Stimulated activated naive CD4-positive, alpha-beta T cell (primary cell): ENCODE measurements at regions not wholly inside any gene's neighbourhood (a gene's known extent, or its start where the extent isn't known, plus 50 kb on each side); places are given as distances from the start of the nearest gene placed in this dataset.
"Not testable (repeated sequence)": the region's sequence is repeated elsewhere in the genome, so short reads cannot be mapped to it uniquely, and the experiment has no call there.

Experiments used
- DNase-seq, 6 experiments: peaks; one replicate each; lab custom pipeline; 2025; lab: John Stamatoyannopoulos, UW

DNA sequence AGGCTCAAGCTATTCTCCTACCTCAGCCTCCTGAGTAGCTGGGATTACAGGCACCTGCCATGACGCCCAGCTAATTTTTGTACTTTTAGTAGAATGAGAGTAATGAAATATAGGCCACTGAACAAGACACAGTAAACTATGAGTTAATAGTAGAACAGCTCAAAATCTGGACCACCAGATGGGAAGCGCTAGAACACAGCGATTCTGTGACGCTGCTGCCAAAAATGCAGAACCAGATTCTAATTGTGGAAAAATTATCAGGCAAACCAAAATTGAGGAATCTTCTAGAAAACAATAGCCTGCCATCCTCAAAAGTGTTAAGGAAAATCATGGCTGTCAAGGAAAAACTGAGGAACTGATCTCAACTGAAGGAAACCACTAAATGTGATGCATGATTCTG lies 111.4 kb upstream of the TIAM1 start:
- DNase-seq, result no peak

DNA sequence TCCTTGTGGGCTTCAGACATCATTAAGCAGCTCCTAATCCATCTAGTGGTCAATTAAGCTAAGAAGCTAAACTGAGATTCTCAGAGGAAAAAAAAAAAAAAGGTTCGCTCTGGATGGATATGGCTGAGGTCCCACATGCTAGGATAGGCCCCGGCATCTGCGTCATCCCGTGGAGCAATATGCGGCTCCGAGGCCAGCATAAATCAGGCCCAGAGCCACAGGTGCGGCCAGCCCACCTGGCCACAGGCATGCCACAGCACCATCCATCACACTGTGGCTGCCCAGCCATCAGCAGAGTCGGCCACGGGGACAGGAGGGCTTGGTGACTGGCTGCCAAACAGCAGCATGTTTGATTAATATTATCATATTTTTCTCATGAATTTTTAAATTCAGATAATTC lies 106.9 kb upstream of the TIAM1 start:
- DNase-seq, result no peak

DNA sequence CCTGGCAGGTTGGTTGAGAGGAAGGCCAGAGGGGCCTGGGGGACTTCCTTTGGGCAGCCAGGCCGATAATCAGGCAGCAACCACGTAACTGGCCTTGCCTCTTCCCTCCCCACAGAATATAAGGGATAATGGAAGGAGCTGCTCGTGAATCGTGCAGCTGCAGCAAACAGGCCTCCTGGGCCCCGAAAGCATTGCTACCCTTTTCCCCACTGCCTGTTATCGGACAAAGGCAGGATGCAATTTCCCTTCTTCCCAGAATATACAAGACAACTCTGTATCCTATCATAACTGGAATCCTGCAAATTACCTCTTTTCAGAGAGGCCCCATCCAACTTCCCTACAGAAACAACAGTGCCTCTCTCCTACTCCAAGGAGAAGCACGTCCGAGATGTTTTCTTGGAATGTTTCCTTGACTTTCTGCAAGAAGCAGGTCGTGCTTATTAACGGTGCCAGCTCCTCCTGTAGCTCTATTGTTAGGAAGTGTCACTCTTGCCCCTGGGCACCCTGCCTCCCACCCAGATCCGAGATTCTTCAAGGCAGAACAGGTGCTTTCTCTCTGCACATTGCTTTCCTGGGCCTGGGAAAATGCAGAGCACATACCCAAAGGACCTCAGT lies 106.0 kb upstream of the TIAM1 start:
- DNase-seq, result no peak

- DNase-seq, result no peak
Observed at GRCh38 chr21:31448496-31448895, 104.4 kb upstream of the TIAM1 start.

GRCh38 chr21:31447505-31447904 lies 103.4 kb upstream of the TIAM1 start:
- DNase-seq, result no peak

DNA sequence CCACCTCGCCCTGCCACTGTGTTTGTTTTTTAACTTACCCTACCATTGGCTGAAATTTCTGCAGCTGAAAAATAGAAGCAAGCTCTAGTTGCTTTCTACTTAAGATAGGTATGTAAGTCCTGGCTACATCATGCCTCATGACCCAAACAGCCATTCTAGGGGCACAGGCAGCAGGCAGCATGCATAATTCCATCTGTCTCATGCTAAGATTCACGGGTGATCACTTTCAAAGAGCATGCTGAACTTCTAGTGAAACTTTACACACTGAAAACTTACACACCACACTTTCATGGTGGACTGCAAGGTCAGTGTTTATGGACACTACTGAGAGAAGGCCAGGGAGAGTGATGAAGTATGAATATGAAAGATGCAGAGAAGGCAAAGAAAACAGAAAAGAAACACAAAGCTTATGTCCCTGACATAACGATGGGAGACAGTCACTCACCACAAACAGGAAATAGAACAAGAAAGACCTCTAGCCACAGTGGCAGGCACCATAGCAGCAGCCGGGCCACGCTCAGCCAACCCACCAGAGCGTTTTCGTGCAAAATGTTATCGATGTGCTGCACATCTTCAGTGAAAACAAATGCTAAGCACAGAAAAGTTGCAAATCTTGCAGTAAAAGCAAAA lies 102.3 kb upstream of the TIAM1 start:
- peak in 5 of 6 experiments; percentile 2 to 64 (median 29) for DNase-seq

GRCh38 chr21:31445137-31445536 lies 101.1 kb upstream of the TIAM1 start:
- no peak for DNase-seq

GRCh38 chr21:31443736-31444521 lies 99.9 kb upstream of the TIAM1 start:
- no peak for DNase-seq

GRCh38 chr21:31442339-31442738 lies 98.3 kb upstream of the TIAM1 start:
- DNase-seq, result no peak

DNA sequence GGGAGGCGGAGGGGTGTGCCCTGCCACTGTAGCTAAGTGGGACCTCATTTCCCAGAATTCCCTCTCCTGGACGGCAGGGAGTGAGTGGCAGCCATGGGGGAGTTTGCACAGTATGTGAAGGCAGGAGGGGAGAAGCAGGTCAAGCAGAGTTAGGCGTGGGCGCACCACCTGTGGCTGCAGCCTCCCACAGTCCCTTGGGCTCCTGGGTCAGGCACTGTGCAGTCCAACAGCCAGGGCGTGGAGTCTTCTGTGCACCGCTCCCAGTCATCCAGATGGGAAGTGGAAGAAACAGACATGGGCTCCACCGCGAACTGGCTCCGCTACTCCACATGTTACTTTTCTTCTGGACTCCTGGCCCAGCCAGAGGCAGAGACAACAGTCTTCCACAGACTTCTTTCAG lies 85.4 kb upstream of the TIAM1 start:
- no peak for DNase-seq

DNA sequence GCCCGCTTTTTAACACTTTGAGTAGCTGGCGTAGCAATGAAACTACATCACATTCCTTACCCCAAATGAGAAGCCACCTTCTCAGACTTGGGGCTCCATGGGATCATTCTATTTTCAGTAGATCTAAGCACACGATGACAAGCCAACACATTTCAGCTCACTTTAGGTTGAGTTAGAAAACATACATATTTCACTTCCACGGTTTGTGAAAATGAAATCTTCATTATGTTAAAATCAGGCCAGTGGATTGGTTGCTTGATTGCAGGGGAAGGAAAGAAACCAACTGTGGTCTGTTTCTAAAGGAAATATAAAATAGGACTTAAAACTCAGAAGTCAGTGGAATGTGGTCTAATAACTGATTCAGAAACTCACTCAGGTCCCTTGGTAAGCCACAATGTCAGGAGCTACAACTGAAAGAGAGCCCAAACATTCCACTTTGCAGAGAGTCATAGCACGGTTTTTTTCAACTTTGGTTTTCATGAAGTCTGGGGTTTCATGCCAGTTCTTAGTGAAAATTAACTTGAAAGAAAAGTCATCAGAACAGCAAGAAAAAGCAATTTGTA lies 82.3 kb upstream of the TIAM1 start:
- no peak for DNase-seq

- no peak for DNase-seq
Observed at GRCh38 chr21:31425138-31425537, 81.1 kb upstream of the TIAM1 start.

GRCh38 chr21:31424058-31424457 lies 80.0 kb upstream of the TIAM1 start:
- DNase-seq, result no peak

DNA sequence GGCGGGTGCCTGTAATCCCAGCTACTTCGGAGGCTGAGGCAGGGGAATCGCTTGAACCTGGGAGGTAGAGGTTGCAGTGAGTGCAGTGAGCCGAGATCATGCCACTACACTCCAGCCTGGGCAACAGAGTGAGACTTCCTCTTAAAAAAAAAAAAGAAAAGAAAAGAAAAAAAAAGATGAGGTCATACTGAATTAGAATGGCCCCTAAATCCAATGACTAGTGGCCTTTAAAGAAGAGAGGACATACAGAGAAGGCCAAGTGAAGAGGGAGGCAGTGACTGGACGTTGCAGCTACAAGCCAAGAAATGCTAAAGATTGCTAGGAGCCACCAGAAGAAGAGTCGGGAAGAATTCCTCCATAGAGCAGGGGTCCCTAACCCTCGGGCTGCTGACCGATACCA lies 76.9 kb upstream of the TIAM1 start:
- no peak for DNase-seq

GRCh38 chr21:31420354-31420753 lies 76.3 kb upstream of the TIAM1 start:
- DNase-seq, result no peak

DNA sequence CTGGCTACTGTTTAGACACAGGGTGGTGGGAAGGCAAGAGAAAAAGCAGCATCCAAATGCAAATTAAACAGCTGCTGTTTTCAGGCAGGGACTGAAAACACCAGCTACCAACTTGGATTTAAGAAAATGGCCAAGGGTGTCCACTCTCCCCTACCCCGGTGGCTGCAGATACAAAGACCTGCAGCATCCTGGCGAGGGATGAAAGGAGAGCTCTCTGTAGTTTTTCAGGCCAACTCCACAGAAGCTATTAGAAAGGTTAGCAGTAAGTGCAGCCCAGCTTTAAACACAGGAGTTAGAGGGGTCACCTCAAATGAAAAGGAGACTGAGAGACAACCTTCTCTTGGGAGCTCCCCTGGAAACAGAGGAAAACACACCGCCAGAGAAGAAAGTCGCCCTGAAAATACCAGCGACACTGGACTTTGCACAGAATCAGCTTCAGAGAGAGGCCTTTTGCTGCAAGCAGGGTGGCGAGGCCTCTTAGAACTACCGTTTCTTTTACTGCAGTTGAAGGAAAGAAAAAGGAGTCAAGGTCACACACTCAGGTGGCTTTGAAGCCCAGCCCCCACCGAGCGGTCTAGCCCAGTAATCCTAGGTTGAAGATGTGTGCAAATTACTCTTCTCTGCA lies 74.4 kb upstream of the TIAM1 start:
- no peak for DNase-seq

DNA sequence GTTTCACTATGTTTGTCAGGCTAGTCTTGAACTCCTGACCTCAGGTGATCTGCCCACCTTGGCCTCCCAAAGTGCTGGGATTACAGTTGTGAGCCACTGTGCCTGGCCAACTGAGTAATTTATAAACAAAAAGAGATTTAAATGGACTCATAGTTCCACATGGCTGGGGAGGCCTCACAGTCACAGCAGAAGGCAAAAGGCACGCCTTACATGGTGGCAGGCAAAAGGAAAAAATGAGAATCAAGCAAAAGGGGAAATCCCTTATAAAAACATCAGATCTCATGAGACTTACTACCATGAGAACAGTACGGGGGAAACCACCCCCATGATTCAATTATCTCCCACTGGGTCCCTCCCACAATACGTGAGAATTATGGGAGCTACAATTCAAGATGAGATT lies 73.2 kb upstream of the TIAM1 start:
- not testable (repeated sequence) for DNase-seq

- DNase-seq, result no peak
Observed at GRCh38 chr21:31416465-31416864, 72.4 kb upstream of the TIAM1 start.

DNA sequence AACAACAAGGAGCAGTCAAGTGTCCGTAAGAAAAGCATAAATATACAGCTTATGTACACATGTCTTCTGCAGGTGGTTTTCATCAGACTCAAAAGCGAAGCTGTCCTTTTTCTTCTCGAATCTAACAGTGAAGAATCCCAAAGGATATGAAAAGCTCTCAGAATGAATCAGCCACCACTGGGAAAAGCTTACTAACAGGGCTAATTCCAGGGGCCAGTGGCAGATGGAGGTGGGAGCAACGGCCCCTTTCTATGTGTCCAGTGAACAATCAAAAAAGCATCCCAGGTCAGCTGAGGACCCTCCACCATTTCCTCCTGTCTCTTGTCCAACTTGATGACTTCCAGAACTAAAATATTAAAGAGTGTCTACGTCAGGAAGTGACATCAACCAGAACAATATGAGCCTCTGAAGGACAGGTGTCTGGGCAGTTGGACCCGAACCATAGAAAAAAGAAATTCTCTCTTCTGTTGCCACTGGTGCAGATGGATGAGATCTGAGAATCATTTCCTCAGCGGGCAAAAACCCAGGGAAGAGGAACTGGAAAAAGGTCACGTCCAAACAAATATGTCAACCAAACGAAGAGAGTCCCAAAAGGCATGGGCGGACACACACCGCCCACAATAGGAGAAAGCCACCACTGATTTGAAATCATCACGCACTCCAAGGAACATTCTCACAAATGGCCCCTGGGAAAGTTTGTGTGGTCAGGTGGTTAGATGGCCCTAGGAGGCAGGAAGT lies 70.4 kb upstream of the TIAM1 start:
- no peak for DNase-seq

DNA sequence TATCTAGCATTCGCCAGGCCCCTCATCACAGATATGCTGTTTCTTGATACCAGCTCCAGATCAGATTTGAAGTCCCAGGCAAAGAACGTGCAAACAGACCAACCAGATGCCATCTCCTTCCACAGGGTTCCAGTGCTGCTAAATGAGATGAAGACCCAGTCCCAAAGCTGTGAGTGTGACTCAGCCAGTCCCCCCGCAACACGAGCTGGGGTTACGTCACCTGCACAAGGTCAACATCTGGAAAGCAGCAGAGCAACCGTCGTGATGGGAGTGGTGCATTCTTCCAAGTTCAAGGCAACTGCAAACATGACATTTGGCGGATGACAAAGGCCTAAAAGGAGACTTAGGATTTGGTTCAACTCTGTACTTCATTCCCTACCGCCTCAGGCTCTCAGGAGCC lies 69.6 kb upstream of the TIAM1 start:
- DNase-seq, result no peak

GRCh38 chr21:31410499-31411131 lies 66.6 kb upstream of the TIAM1 start:
- peak in 2 of 6 experiments; percentile 35 to 51 for DNase-seq
